Dermis microvascular lymphatic vessel endothelial cell (primary cell): ENCODE measurements at regions not wholly inside any gene's neighbourhood (a gene's known extent, or its start where the extent isn't known, plus 50 kb on each side); places are given as distances from the start of the nearest gene placed in this dataset.

Experiments
- DNase-seq, 2 donors: peaks; one replicate each; pipeline versions ENCODE4 v3.0.0 to v3.0.0-alpha.2; 2010; ENCODE audit warnings: low read depth in 2 of 2

DNA sequence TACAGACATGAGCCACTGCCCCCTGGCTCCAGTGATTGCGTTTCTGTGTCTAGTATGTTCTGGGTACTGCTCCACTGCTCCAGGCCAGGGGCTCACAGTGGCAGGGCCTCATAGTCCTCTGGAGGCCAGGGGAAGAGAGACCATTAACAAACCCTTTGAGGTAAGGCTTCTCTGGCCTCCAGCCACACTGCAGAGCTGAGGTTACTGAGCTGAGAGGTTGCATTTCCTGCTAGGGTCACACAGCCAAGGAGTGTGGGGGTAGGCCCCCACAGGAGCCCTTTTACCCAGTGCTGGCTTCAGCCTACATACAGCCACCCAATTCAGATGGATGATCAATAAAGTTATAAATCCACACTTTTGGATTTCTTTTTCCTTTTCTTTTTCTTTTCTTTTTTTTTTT, 50.4 kb upstream of the DLX4 start:
- no peak for DNase-seq
